Fibroblast of lung (primary cell): ENCODE measurements at regions not wholly inside any gene's neighbourhood (a gene's known extent, or its start where the extent isn't known, plus 50 kb on each side); places are given as distances from the start of the nearest gene placed in this dataset.

ENCODE experiments used
- EZH2 ChIP-seq: IDR thresholded peaks from 2 replicates; pipeline ENCODE4 v1.5.1; 2012; ENCODE audit warnings: low read length, control low read depth, mild to moderate bottlenecking; ENCODE audit errors: missing control alignments
- TF ChIP-seq, protein P1 (sequence below), 2 donors: IDR thresholded peaks in 1 of 2; conservative IDR thresholded peaks in 1 of 2; 1 replicate in 1 of 2; 2 replicates in 1 of 2; pipeline ENCODE4 v1.5.1; 2011 to 2012; ENCODE audit warnings: low read length in 2 of 2, control low read depth in 1 of 2, inconsistent platforms in 1 of 2, low read depth in 1 of 2, mild to moderate bottlenecking in 1 of 2

DNA sequence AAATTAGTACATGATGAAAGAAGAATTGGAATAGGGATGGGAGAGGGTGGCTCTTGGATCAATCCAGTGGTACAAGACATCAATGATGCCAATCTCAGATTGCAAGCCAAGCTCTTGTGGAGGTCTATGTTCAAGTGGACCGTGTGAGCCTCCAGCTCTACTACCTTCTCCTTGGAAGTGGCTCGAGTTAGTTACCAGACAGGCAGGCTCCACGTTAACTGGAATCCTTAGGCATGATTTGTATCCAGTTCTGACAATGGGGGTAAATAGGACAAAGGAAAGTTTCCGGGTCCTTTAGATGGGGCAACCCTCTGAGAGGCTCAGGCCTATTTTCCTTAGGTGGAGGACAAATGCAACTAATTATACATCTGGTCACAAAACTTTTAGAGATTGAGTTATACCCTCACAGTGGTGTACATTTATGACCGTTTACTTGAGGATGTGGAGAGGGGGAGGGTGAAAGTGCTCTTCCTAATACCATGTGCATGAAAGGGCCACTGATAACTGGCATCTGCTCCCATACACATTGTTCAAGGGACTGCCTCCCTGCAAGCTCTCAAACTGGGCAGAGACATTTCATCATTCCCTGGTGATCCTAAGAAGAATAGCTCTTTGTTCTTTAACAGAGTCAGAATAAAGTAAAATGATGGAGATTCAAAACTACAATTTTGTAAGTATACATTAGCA is 180.2 kb downstream of the SOCS6 start:
- TF ChIP-seq, protein P1, sequence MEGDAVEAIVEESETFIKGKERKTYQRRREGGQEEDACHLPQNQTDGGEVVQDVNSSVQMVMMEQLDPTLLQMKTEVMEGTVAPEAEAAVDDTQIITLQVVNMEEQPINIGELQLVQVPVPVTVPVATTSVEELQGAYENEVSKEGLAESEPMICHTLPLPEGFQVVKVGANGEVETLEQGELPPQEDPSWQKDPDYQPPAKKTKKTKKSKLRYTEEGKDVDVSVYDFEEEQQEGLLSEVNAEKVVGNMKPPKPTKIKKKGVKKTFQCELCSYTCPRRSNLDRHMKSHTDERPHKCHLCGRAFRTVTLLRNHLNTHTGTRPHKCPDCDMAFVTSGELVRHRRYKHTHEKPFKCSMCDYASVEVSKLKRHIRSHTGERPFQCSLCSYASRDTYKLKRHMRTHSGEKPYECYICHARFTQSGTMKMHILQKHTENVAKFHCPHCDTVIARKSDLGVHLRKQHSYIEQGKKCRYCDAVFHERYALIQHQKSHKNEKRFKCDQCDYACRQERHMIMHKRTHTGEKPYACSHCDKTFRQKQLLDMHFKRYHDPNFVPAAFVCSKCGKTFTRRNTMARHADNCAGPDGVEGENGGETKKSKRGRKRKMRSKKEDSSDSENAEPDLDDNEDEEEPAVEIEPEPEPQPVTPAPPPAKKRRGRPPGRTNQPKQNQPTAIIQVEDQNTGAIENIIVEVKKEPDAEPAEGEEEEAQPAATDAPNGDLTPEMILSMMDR (conservative IDR thresholded peaks at IDR 0.05 in 1 of 2, IDR thresholded peaks at IDR 0.05 in 1 of 2; ENCODE audit: low read depth in 1 of 2, low read length in 2 of 2) = no peak
- no peak for TF ChIP-seq EZH2
